VCaP (cell line): ENCODE measurements at regions not wholly inside any gene's neighbourhood (a gene's known extent, or its start where the extent isn't known, plus 50 kb on each side); places are given as distances from the start of the nearest gene placed in this dataset.

Source experiments
- H3K27ac ChIP-seq: fragments of 450-650 bp; 2 replicates; pipeline ENCODE4 v1.5.1; 2017
- CTCF ChIP-seq: fragments of 450-650 bp; conservative IDR thresholded peaks from 2 replicates; pipeline ENCODE4 v1.5.1; 2017; ENCODE audit warnings: mild to moderate bottlenecking, moderate library complexity

- no peak overlapping the region for H3K27ac ChIP-seq
- no peak for TF ChIP-seq CTCF
These were observed 1348.0 kb upstream of the ATXN8OS start for GRCh38 chr13:68759617-68760016.

- H3K27ac ChIP-seq = no peak overlapping the region
These were observed 1357.8 kb upstream of the ATXN8OS start for GRCh38 chr13:68749796-68750195.

DNA sequence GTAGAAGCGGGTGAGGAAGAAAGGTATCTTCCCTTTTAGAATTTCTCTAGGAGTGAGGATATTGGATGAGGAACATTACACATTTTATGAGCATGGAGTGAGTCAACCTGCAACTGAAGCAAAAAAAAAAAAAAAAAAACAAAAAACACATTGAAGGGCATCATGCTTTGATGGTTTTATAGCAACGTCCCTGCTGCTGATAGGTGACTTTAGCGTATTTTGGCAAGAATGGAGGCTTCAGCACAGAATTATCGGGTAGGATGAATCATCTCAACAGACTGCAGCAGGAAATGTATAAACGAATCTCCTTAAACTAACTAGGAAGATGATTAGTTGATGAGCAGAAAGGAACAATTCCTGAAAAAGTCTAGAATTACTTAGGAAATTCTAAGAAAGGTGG lies 1359.6 kb upstream of the ATXN8OS start:
- no peak overlapping the region for H3K27ac ChIP-seq
- TF ChIP-seq CTCF = no peak

More at GRCh38 chr13:68749796-68750195, 1357.8 kb upstream of the ATXN8OS start:
- TF ChIP-seq CTCF = no peak

GRCh38 chr13:68745502-68745901 lies 1362.1 kb upstream of the ATXN8OS start:
- TF ChIP-seq CTCF = no peak
- no peak overlapping the region for H3K27ac ChIP-seq

GRCh38 chr13:68736961-68737360 lies 1370.7 kb upstream of the ATXN8OS start:
- no peak for TF ChIP-seq CTCF
- H3K27ac ChIP-seq = no peak overlapping the region

GRCh38 chr13:68727798-68728197 lies 1379.8 kb upstream of the ATXN8OS start:
- no peak overlapping the region for H3K27ac ChIP-seq
- TF ChIP-seq CTCF = no peak

DNA sequence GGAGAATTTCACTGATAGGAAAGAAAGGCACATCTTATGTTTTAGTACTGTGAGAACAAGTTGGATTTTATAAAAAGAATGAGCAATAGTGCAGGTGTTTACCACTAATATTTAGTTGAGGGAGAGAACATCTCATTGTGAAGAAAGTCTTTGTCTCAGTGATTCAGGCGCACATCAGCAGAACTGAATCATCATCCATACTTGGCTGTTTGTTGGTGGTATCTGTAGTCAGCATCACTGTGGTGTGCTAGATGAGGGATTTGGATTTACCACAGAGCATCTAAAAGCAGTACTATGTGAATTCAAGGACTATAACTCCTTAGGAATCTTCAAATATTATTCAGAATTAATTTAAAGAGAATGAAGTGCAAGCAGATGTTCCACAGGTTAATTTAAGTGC lies 1380.5 kb upstream of the ATXN8OS start:
- TF ChIP-seq CTCF = no peak
- H3K27ac ChIP-seq = no peak overlapping the region

DNA sequence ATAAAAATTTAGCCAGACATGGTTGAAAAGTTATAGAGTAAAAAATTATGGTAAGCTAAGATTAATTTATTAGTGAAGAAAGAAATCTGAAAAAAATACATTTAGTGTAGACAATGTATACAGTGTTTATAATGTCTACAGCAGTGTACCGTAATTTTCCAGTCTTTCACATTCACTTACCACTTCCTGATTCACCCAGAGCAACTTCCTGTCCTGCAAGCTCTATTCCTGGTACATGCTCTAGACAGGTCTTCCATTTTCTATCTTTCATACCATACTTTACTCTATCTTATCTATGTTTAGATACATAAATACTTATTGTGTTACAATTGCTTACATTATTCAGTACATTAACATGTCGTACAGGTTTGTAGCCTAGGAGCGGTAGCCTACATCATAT lies 1387.8 kb upstream of the ATXN8OS start:
- H3K27ac ChIP-seq = no peak overlapping the region
- TF ChIP-seq CTCF = no peak
